H1 (cell line): ENCODE measurements at regions not wholly inside any gene's neighbourhood (a gene's known extent, or its start where the extent isn't known, plus 50 kb on each side); places are given as distances from the start of the nearest gene placed in this dataset.

Experiments used
- CTCF ChIA-PET: fragments of 300-600 bp; sonication (Branson Sonifier 250); formaldehyde crosslinking; loops from one replicate; lab custom pipeline; 2021; ENCODE audit not compliant: partially characterized antibody; lab: Charles Lee
- POLR2A ChIA-PET: fragments of 300-600 bp; sonication (Branson Sonifier 250); formaldehyde crosslinking; loops from one replicate; lab custom pipeline; 2021; ENCODE audit warnings: inconsistent platforms; ENCODE audit not compliant: partially characterized antibody; lab: Charles Lee
- DNase-seq, 2 experiments: peaks; one replicate each; pipeline versions ENCODE4 v3.0.0 to v3.0.0-alpha.2; 2010 to 2022; ENCODE audit warnings: low spot score in 2 of 2, low read depth in 1 of 2, mixed read lengths in 1 of 2
- FAIRE-seq: peaks from 2 replicates; lab custom pipeline; 2011; peaks lifted over from hg19 to GRCh38; lab: Jason Lieb, UNC
- H2AFZ ChIP-seq: 2 replicates; pipeline ENCODE4 v1.8.1; 2012; ENCODE audit warnings: low read length, inconsistent platforms
- H2AK5ac ChIP-seq: 2 replicates; pipeline ENCODE4 v1.6.1; 2013; ENCODE audit warnings: low read depth, low read length
- H2BK120ac ChIP-seq: replicated peaks from 2 replicates; pipeline ENCODE3; 2013; ENCODE audit warnings: low read depth, low read length, inconsistent platforms
- H2BK12ac ChIP-seq: 2 replicates; pipeline ENCODE4 v1.6.1; 2013; ENCODE audit warnings: low read depth, low read length
- H2BK15ac ChIP-seq: 2 replicates; pipeline ENCODE4 v1.6.1; 2013; ENCODE audit warnings: low read length
- H2BK20ac ChIP-seq: 2 replicates; pipeline ENCODE4 v1.6.1; 2013; ENCODE audit warnings: low read length
- H2BK5ac ChIP-seq: 2 replicates; pipeline ENCODE4 v1.6.1; 2013; ENCODE audit warnings: low read depth, low read length
- H3K14ac ChIP-seq: 2 replicates; pipeline ENCODE4 v1.6.1; 2013; ENCODE audit warnings: inconsistent platforms; ENCODE audit not compliant: insufficient read length
- H3K18ac ChIP-seq: 2 replicates; pipeline ENCODE4 v1.6.1; 2013; ENCODE audit warnings: low read length; ENCODE audit errors: extremely low read depth
- H3K23ac ChIP-seq: 2 replicates; pipeline ENCODE4 v1.6.1; 2013; ENCODE audit warnings: inconsistent platforms; ENCODE audit not compliant: insufficient read length
- H3K23me2 ChIP-seq: 2 replicates; pipeline ENCODE4 v1.6.1; 2013; ENCODE audit warnings: low read depth, low read length
- H3K27ac ChIP-seq: 2 replicates; pipeline ENCODE4 v1.6.1; 2011; ENCODE audit warnings: low read depth, low read length, inconsistent platforms
- H3K27me3 ChIP-seq, 4 experiments: replicated peaks in 1 of 4; 1 replicate in 1 of 4; 2 replicates in 3 of 4; pipeline versions ENCODE4 v1.6.1 to v1.8.1; 2011 to 2013; ENCODE audit warnings: low read length in 3 of 4, mild to moderate bottlenecking in 3 of 4, inconsistent platforms in 2 of 4, mixed read lengths in 2 of 4, moderate library complexity in 1 of 4; ENCODE audit not compliant: control insufficient read depth in 3 of 4, insufficient read depth in 3 of 4; ENCODE audit errors: extremely low read depth in 1 of 4
- H3K36me3 ChIP-seq, 4 experiments: 2 replicates each; pipeline versions ENCODE4 v1.6.1 to v1.8.1; 2011 to 2013; ENCODE audit warnings: mild to moderate bottlenecking in 4 of 4, low read length in 3 of 4, moderate library complexity in 2 of 4, control low read depth in 1 of 4, inconsistent platforms in 1 of 4; ENCODE audit not compliant: insufficient read depth in 4 of 4, control insufficient read depth in 2 of 4
- H3K4ac ChIP-seq: replicated peaks from 2 replicates; pipeline ENCODE3; 2013; ENCODE audit warnings: low read length, low read depth, mixed read lengths, inconsistent platforms; ENCODE audit not compliant: insufficient read length
- H3K4me1 ChIP-seq, 4 experiments: replicated peaks in 1 of 4; 1 replicate in 1 of 4; 2 replicates in 3 of 4; pipeline versions ENCODE4 v1.6.1 to v1.8.1; 2011 to 2013; ENCODE audit warnings: low read length in 3 of 4, inconsistent platforms in 2 of 4, mixed read lengths in 1 of 4; ENCODE audit not compliant: insufficient read depth in 4 of 4, control insufficient read depth in 3 of 4
- H3K4me2 ChIP-seq, 2 experiments: 2 replicates each; pipeline versions ENCODE4 v1.6.1 to v1.8.1; 2011 to 2013; ENCODE audit warnings: low read depth in 2 of 2, low read length in 2 of 2, control low read depth in 1 of 2, inconsistent platforms in 1 of 2, mild to moderate bottlenecking in 1 of 2; ENCODE audit not compliant: insufficient read depth in 1 of 2
- H3K4me3 ChIP-seq, 4 experiments: fragments of 200-600, 300-600 bp in 1 of 4; sonication (generic), shearing (Covaris generic), sonication (Bioruptor Twin) in 1 of 4; 2 replicates each; pipeline versions ENCODE4 v1.5.1 to v1.8.1; 2011 to 2016; ENCODE audit warnings: low read length in 4 of 4, low read depth in 3 of 4, control low read depth in 2 of 4, inconsistent platforms in 2 of 4, mild to moderate bottlenecking in 2 of 4, mixed read lengths in 1 of 4, moderate library complexity in 1 of 4; ENCODE audit not compliant: insufficient read depth in 2 of 4; ENCODE audit errors: extremely low read depth in 1 of 4
- H3K56ac ChIP-seq: replicated peaks from 2 replicates; pipeline ENCODE3; 2013; ENCODE audit warnings: low read depth, mild to moderate bottlenecking, mixed read lengths, low read length, inconsistent platforms; ENCODE audit not compliant: insufficient read length
- H3K79me1 ChIP-seq: 2 replicates; pipeline ENCODE4 v1.6.1; 2013; ENCODE audit warnings: low read depth, low read length, control low read depth
- H3K79me2 ChIP-seq, 2 experiments: 2 replicates each; pipeline versions ENCODE4 v1.6.1 to v1.8.1; 2012 to 2013; ENCODE audit warnings: low read length in 2 of 2, mild to moderate bottlenecking in 2 of 2, inconsistent platforms in 1 of 2; ENCODE audit not compliant: insufficient read depth in 2 of 2, control insufficient read depth in 1 of 2
- H3K9ac ChIP-seq, 4 experiments: replicated peaks in 1 of 4; 1 replicate in 1 of 4; 2 replicates in 3 of 4; pipeline versions ENCODE4 v1.6.1 to v1.8.1; 2011 to 2013; ENCODE audit warnings: low read depth in 3 of 4, low read length in 3 of 4, control low read depth in 2 of 4, mild to moderate bottlenecking in 2 of 4, moderate library complexity in 2 of 4, inconsistent platforms in 1 of 4; ENCODE audit errors: extremely low read depth in 1 of 4
- H3K9me3 ChIP-seq, 2 experiments: 2 replicates each; pipeline versions ENCODE4 v1.6.1 to v1.8.1; 2012 to 2013; ENCODE audit warnings: mild to moderate bottlenecking in 2 of 2, moderate library complexity in 2 of 2, control low read depth in 1 of 2, inconsistent platforms in 1 of 2, low read depth in 1 of 2, low read length in 1 of 2, mixed read lengths in 1 of 2; ENCODE audit not compliant: insufficient read depth in 2 of 2
- H4K20me1 ChIP-seq, 2 experiments: replicated peaks in 1 of 2; 2 replicates each; pipeline versions ENCODE3 to v1.8.1; 2011 to 2013; ENCODE audit warnings: inconsistent platforms in 2 of 2, low read length in 2 of 2, mild to moderate bottlenecking in 1 of 2; ENCODE audit not compliant: insufficient read depth in 2 of 2, control insufficient read depth in 1 of 2
- H4K5ac ChIP-seq: 2 replicates; pipeline ENCODE4 v1.6.1; 2013; ENCODE audit warnings: low read length, low read depth, mixed read lengths, inconsistent platforms; ENCODE audit not compliant: insufficient read length
- H4K8ac ChIP-seq: 2 replicates; pipeline ENCODE4 v1.8.0; 2013; ENCODE audit warnings: mild to moderate bottlenecking, moderate library complexity, low read length, inconsistent platforms; ENCODE audit not compliant: insufficient read depth; ENCODE audit errors: extremely low read depth
- H4K91ac ChIP-seq: replicated peaks from 2 replicates; pipeline ENCODE3; 2013; ENCODE audit warnings: low read length, mixed read lengths, inconsistent platforms; ENCODE audit not compliant: insufficient read length
- TEAD4 ChIP-seq: IDR thresholded peaks from 2 replicates; pipeline ENCODE4 v1.6.1; 2012; ENCODE audit warnings: low read depth, low read length, inconsistent platforms, mixed read lengths
- YY1 ChIP-seq: IDR thresholded peaks from 2 replicates; pipeline ENCODE4 v1.6.1; 2011; ENCODE audit warnings: low read depth, mild to moderate bottlenecking, low read length
- WGBS, 2 experiments: shearing (Covaris generic) in 1 of 2; methylation state at CpG; one replicate each; pipeline versions ENCODE4 v1.1.6 to v1.1.7; 2013 to 2015; ENCODE audit warnings: low lambda C conversion rate in 2 of 2, mixed read lengths in 2 of 2, inconsistent platforms in 1 of 2, low coverage in 1 of 2, missing lambda C conversion rate in 1 of 2; ENCODE audit not compliant: insufficient replicate concordance in 2 of 2, insufficient coverage in 1 of 2, insufficient read length in 1 of 2; ENCODE audit errors: extremely low coverage in 1 of 2, missing lambda C conversion rate in 1 of 2; 5-methylcytosine and 5-hydroxymethylcytosine counted together

GRCh38 chr6:63372951-63373533 lies 53.3 kb upstream of the LGSN start:
- Histone ChIP-seq H3K4me2 (no peak overlapping the region), H3K36me3 (no peaks in the 10 kb centered on the region), H2BK5ac (no peak overlapping the region), H2BK15ac (no peak overlapping the region), H4K5ac (no peak overlapping the region), H3K14ac (no peak overlapping the region), H3K79me2 (no peaks in the 10 kb centered on the region), H3K27ac (no peak overlapping the region), H3K9me3 (no peaks in the 10 kb centered on the region), H3K56ac (no peak overlapping the region), H2BK20ac (no peak overlapping the region), H3K27me3 (no peaks in the 10 kb centered on the region), H3K23ac (no peak overlapping the region), H4K20me1 (no peaks in the 10 kb centered on the region), H3K9ac (no peak overlapping the region), H4K8ac (no peak overlapping the region), H3K4me3 (no peak overlapping the region), H2BK12ac (no peak overlapping the region), H4K91ac (no peak overlapping the region), H3K4me1 (no peaks in the 10 kb centered on the region), H3K23me2 (no peaks in the 10 kb centered on the region), H3K79me1 (no peaks in the 10 kb centered on the region), H2AFZ (peak overlapping the region; percentile 73; the same call in 1 of the 2 replicates), H2BK120ac (no peak overlapping the region), H3K4ac (no peak overlapping the region), H3K18ac (no peak overlapping the region), H2AK5ac (no peak overlapping the region)
- FAIRE-seq (no peak), DNase-seq (no peak)
- POLR2A ChIA-PET = no interaction called here
- CTCF ChIA-PET = no interaction called here
- WGBS, 2 experiments = 84% methylated on average over 3 of the region's 3 CpGs; no CpG with 5 or more reads in 1 of the 2 experiments
- TF ChIP-seq YY1 (no peak), TEAD4 (no peak)
